ENCODE measurements at regions not wholly inside any gene's neighbourhood (a gene's known extent, or its start where the extent isn't known, plus 50 kb on each side); places are given as distances from the start of the nearest gene placed in this dataset.

GRCh38 chr16:73976644-73977043 is 320.0 kb upstream of the PSMD7 start:
- no peak overlapping the region for H2AFZ ChIP-seq (ENCODE audit: low read depth, low read length)
- peaks cover 13% of the 10 kb centered on the region; the same call in 1 of the 2 replicates for H3K27me3 ChIP-seq (ENCODE audit: low read depth, low read length)
- no peak overlapping the region for H3K4me3 ChIP-seq (ENCODE audit: low read length)
- H3K79me2 ChIP-seq (ENCODE audit: low read length): no peaks in the 10 kb centered on the region
- H3K36me3 ChIP-seq (replicated peaks; ENCODE audit: low read depth, low read length): no peaks in the 10 kb centered on the region
- no peak overlapping the region for H3K27ac ChIP-seq (ENCODE audit: low read length)
- H3K4me2 ChIP-seq (ENCODE audit: low read length): no peak overlapping the region
- no peaks in the 10 kb centered on the region for H4K20me1 ChIP-seq (ENCODE audit: insufficient read depth, low read length)
- no peak overlapping the region for H3K9ac ChIP-seq (ENCODE audit: low read length)
- H3K9me3 ChIP-seq (ENCODE audit: insufficient read depth, low read length): no peaks in the 10 kb centered on the region
- no peak for TF ChIP-seq CTCF (IDR thresholded peaks at IDR 0.05; ENCODE audit: low read depth, low read length)
- no peak for TF ChIP-seq EZH2phosphoT487 (IDR thresholded peaks at IDR 0.05; ENCODE audit: low read depth)
- H3K4me1 ChIP-seq (ENCODE audit: low read length): peaks cover 3% of the 10 kb centered on the region; the same call in 1 of the 2 replicates

GRCh38 chr16:73973174-73973573 is 323.4 kb upstream of the PSMD7 start:
- TF ChIP-seq EZH2phosphoT487 (IDR thresholded peaks at IDR 0.05; ENCODE audit: low read depth) (no peak), CTCF (IDR thresholded peaks at IDR 0.05; ENCODE audit: low read depth, low read length) (no peak)
- no peak overlapping the region for H3K9ac ChIP-seq (ENCODE audit: low read length)
- no peak overlapping the region for H2AFZ ChIP-seq (ENCODE audit: low read depth, low read length)
- peaks cover 16% of the 10 kb centered on the region; the same call in 1 of the 2 replicates for H3K27me3 ChIP-seq (ENCODE audit: low read depth, low read length)
- H3K36me3 ChIP-seq (replicated peaks; ENCODE audit: low read depth, low read length): no peaks in the 10 kb centered on the region
- H4K20me1 ChIP-seq (ENCODE audit: insufficient read depth, low read length): no peaks in the 10 kb centered on the region
- H3K79me2 ChIP-seq (ENCODE audit: low read length): no peaks in the 10 kb centered on the region
- H3K4me2 ChIP-seq (ENCODE audit: low read length): no peak overlapping the region
- H3K9me3 ChIP-seq (ENCODE audit: insufficient read depth, low read length): no peaks in the 10 kb centered on the region
- peaks cover 3% of the 10 kb centered on the region; the same call in 1 of the 2 replicates for H3K4me1 ChIP-seq (ENCODE audit: low read length)
- no peak overlapping the region for H3K27ac ChIP-seq (ENCODE audit: low read length)
- H3K4me3 ChIP-seq (ENCODE audit: low read length): no peak overlapping the region

GRCh38 chr16:73966851-73967250 is 329.8 kb upstream of the PSMD7 start:
- Histone ChIP-seq H3K4me3 (ENCODE audit: low read length) (no peak overlapping the region), H3K27ac (ENCODE audit: low read length) (no peak overlapping the region), H3K36me3 (replicated peaks; ENCODE audit: low read depth, low read length) (no peaks in the 10 kb centered on the region), H3K27me3 (ENCODE audit: low read depth, low read length) (peaks cover 18% of the 10 kb centered on the region; the same call in 1 of the 2 replicates), H4K20me1 (ENCODE audit: insufficient read depth, low read length) (no peaks in the 10 kb centered on the region), H3K4me2 (ENCODE audit: low read length) (no peak overlapping the region), H3K79me2 (ENCODE audit: low read length) (no peaks in the 10 kb centered on the region), H3K9me3 (ENCODE audit: insufficient read depth, low read length) (no peaks in the 10 kb centered on the region), H3K9ac (ENCODE audit: low read length) (no peak overlapping the region), H2AFZ (ENCODE audit: low read depth, low read length) (no peak overlapping the region), H3K4me1 (ENCODE audit: low read length) (no peaks in the 10 kb centered on the region)
- TF ChIP-seq EZH2phosphoT487 (IDR thresholded peaks at IDR 0.05; ENCODE audit: low read depth) (no peak), CTCF (IDR thresholded peaks at IDR 0.05; ENCODE audit: low read depth, low read length) (no peak)

DNA sequence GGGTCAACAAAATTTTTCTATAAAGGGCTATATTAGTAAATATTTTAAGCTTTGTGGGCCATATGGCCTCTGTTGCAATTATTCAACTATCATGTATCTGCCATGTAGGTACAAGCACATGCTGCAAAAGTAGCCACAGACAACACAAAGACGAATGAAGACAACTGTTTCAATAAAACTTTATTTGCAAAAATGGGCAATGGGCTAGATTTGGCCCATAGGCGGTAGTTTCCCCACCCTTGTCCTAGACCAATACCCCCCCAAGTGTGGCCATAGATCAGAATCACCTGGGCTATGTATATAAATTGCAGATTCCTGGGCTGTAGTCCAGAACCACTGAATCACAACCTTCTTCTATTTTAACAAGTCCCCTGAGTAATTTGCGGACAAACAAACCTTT is 331.0 kb upstream of the PSMD7 start:
- Histone ChIP-seq H3K79me2 (ENCODE audit: low read length) (no peaks in the 10 kb centered on the region), H3K27ac (ENCODE audit: low read length) (no peak overlapping the region), H3K9me3 (ENCODE audit: insufficient read depth, low read length) (no peaks in the 10 kb centered on the region), H3K9ac (ENCODE audit: low read length) (no peak overlapping the region), H3K36me3 (replicated peaks; ENCODE audit: low read depth, low read length) (no peaks in the 10 kb centered on the region), H3K4me2 (ENCODE audit: low read length) (no peak overlapping the region), H4K20me1 (ENCODE audit: insufficient read depth, low read length) (no peaks in the 10 kb centered on the region), H2AFZ (ENCODE audit: low read depth, low read length) (no peak overlapping the region), H3K4me1 (ENCODE audit: low read length) (no peaks in the 10 kb centered on the region), H3K4me3 (ENCODE audit: low read length) (no peak overlapping the region), H3K27me3 (ENCODE audit: low read depth, low read length) (peaks cover 14% of the 10 kb centered on the region; the same call in 1 of the 2 replicates)
- TF ChIP-seq CTCF (IDR thresholded peaks at IDR 0.05; ENCODE audit: low read depth, low read length): no peak
- no peak for TF ChIP-seq EZH2phosphoT487 (IDR thresholded peaks at IDR 0.05; ENCODE audit: low read depth)
